ENCODE measurements at regions not wholly inside any gene's neighbourhood (a gene's known extent, or its start where the extent isn't known, plus 50 kb on each side); places are given as distances from the start of the nearest gene placed in this dataset.
"Not testable (repeated sequence)": the region's sequence is repeated elsewhere in the genome, so short reads cannot be mapped to it uniquely, and the experiment has no call there.

- H3K4me3 ChIP-seq; intact Hi-C loops (cut with DNase I); H3K27ac ChIP-seq; DNase-seq; H3K4me1 ChIP-seq; ATAC-seq; H3K36me3 ChIP-seq; H3K9me3 ChIP-seq; H3K27me3 ChIP-seq: not testable (repeated sequence)
- 50% methylated on average over 1 of the region's 1 CpG; no CpG with 5 or more reads in 1 of the 2 donors for WGBS, 2 donors
Observed at GRCh38 chr15:22002711-22003110, 77.6 kb upstream of the OR4M2 start.

DNA sequence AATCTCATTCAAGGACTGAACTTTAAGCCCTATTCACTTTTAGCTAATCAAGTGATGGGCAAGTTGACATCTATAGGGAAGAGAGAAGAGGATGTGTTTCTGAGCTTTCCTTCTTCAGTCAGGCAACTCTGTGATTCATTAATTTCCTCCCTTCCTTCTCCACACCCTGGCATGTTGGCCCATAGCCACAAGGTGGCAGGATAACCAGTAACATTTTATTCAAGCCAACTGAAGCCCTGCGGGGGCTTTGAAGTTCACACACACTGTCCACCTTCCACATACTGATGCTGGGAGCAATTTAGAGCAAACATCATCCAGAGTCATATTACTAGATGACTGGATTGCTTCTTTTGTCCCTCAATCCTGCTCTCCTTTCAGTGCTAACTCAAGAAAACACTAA, 91.2 kb upstream of the OR4M2 start:
- H3K27me3 ChIP-seq; H3K36me3 ChIP-seq; H3K4me3 ChIP-seq; intact Hi-C loops (cut with DNase I); ATAC-seq; DNase-seq; H3K9me3 ChIP-seq; H3K27ac ChIP-seq; H3K4me1 ChIP-seq: not testable (repeated sequence)
- WGBS, 2 donors, result no CpG with 5 or more reads among the region's 1 CpG

DNA sequence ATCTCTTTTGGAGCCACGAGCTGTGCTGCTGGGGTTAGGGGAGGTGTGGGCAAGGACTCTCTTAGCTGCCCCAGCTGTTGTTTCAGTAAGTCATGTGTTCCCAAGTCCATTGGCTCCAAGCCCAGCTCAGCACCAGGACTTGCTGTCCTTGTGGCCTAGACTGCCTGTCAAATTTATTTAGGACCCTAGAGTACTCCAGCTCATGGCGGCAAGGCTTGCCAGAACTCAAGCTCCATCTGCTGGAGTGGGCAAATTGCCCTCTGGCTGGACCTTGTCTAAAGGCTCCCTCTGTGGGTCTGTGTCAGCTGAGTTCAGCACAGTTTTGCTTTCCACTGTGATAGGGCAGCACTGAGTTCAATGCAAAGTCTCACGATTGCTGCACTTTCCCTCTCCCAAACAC, 96.5 kb upstream of the OR4M2 start:
- peak; percentile 79 to 99 (median 96) for ATAC-seq
- H3K36me3 ChIP-seq; H3K27me3 ChIP-seq; H3K4me1 ChIP-seq; H3K9me3 ChIP-seq; DNase-seq; H3K27ac ChIP-seq; intact Hi-C loops (cut with DNase I); H3K4me3 ChIP-seq: not testable (repeated sequence)
- no CpG with 5 or more reads among the region's 3 CpGs for WGBS, 2 donors

GRCh38 chr15:21979960-21980359, 100.4 kb upstream of the OR4M2 start:
- H3K36me3 ChIP-seq; intact Hi-C loops (cut with DNase I); ATAC-seq; H3K27ac ChIP-seq; H3K27me3 ChIP-seq; H3K4me1 ChIP-seq; DNase-seq; H3K4me3 ChIP-seq; H3K9me3 ChIP-seq: not testable (repeated sequence)
- WGBS, 2 donors, result no CpG with 5 or more reads among the region's 2 CpGs

GRCh38 chr15:21953713-21954112, 76.2 kb upstream of the POTEB start:
- H3K9me3 ChIP-seq; H3K4me3 ChIP-seq; ATAC-seq; H3K4me1 ChIP-seq; H3K27me3 ChIP-seq; H3K36me3 ChIP-seq; intact Hi-C loops (cut with DNase I); H3K27ac ChIP-seq; DNase-seq: not testable (repeated sequence)
- 86 to 91% methylated on average over 9 of the region's 17 CpGs for WGBS, 2 donors

DNA sequence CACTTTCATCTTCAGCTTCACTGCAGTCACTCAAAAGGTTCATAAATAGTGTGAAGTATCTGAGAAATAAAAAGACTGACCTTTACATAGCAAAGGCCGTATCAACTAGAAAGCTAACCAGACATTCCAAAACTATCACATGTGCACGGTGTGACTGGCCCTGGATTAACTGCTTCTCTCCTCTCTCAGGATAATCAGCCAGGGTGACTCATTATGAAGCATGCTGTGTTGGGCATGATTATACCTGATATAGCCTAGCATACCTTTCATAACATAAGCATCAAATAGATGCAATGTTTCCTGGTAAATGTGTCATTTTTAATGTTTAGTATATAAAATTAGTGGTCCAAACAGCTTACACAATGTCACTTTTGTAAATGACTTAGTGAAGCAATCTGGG, 62.8 kb upstream of the POTEB start:
- H3K27ac ChIP-seq; DNase-seq; H3K36me3 ChIP-seq; intact Hi-C loops (cut with DNase I); H3K4me3 ChIP-seq; H3K9me3 ChIP-seq; H3K4me1 ChIP-seq; H3K27me3 ChIP-seq: not testable (repeated sequence)
- no CpG with 5 or more reads among the region's 2 CpGs for WGBS, 2 donors
- peak in 1 of 8 donors; percentile 55 for ATAC-seq

Small RNAs in the stretch of these regions (microRNA-seq; reads per million reads assigned to microRNA genes)
- 0 reads per million in 2 donors for gene MIR5701-3
